Testis (tissue), 2 donors: ENCODE measurements at regions not wholly inside any gene's neighbourhood (a gene's known extent, or its start where the extent isn't known, plus 50 kb on each side); places are given as distances from the start of the nearest gene placed in this dataset.
"Not testable (repeated sequence)": the region's sequence is repeated elsewhere in the genome, so short reads cannot be mapped to it uniquely, and the experiment has no call there.

Experiments used
- DNase-seq: peaks from one replicate; pipeline ENCODE4 v3.0.0-alpha.2; 2019
- H3K27ac ChIP-seq, 2 donors: fragments of 200-600 bp; sonication (generic); one replicate each; pipeline ENCODE4 v1.5.1; 2019
- H3K27me3 ChIP-seq: fragments of 200-600 bp; sonication (generic); one replicate; pipeline ENCODE4 v1.5.1; 2019
- H3K36me3 ChIP-seq: fragments of 200-600 bp; sonication (generic); one replicate; pipeline ENCODE4 v1.5.1; 2017; ENCODE audit warnings: low read depth; ENCODE audit errors: missing control alignments
- H3K4me1 ChIP-seq: fragments of 200-600 bp; sonication (generic); one replicate; pipeline ENCODE4 v1.5.1; 2019
- H3K4me3 ChIP-seq, 2 donors: fragments of 200-600 bp; sonication (generic); one replicate each; pipeline ENCODE4 v1.5.1; 2017 to 2019
- H3K9me3 ChIP-seq: fragments of 200-600 bp; sonication (generic); one replicate; pipeline ENCODE4 v1.5.1; 2017
- CTCF ChIP-seq, 3 experiments: fragments of 450-650 bp in 2 of 3; fragments of 200-600 bp in 1 of 3; sonication (generic) in 1 of 3; IDR thresholded peaks; one replicate each; pipeline ENCODE4 v1.5.1; 2016 to 2019; ENCODE audit warnings: antibody characterized with exemption in 3 of 3, mild to moderate bottlenecking in 2 of 3, moderate library complexity in 1 of 3
- POLR2A ChIP-seq: fragments of 450-650 bp; IDR thresholded peaks from one replicate; pipeline ENCODE4 v1.6.1; 2017; ENCODE audit warnings: antibody characterized with exemption, mild to moderate bottlenecking, moderate library complexity
- WGBS, 2 donors: methylation state at CpG; one replicate each; pipeline ENCODE4 v1.1.5; 2018; 5-methylcytosine and 5-hydroxymethylcytosine counted together
- intact Hi-C: fragments of 100-400 bp; cut with DNase I; formaldehyde crosslinking; loops from one replicate; pipeline ENCODE4 v1.15.1; 2023; ENCODE audit warnings: low total_unique reads

- H3K27me3 ChIP-seq = not testable (repeated sequence)
- H3K4me3 ChIP-seq = peak overlapping the region; percentile 39 to 43
These were observed 167.5 kb upstream of the TP53TG3D start for GRCh38 chr16:32085438-32086141.

DNA sequence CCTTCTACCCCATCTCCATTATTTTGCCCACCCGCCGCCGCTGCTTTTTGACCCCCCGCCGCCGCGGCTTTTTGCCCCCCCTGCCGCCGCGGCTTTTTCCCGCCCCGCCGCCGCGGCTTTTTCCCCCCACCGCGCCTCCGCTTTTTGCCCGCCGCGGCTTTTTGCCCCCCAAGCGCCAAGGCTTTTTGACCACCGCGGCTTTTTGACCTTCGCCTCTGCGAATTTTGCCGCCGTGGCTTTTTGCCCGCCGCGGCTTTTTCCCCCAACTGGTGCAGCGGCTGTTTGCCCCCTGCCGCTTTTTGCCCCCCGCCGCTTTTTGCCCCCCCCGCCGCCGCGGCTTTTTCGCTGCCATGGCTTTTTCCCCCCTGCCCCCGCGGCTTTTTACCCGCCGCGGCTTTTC is 137.5 kb upstream of the TP53TG3D start:
- H3K27ac ChIP-seq, H3K27me3 ChIP-seq, H3K4me1 ChIP-seq, H3K36me3 ChIP-seq, H3K9me3 ChIP-seq, intact Hi-C loops: not testable (repeated sequence)
- peak overlapping the region; percentile 53 to 54 for H3K4me3 ChIP-seq
- WGBS, 2 donors = 14 to 15% methylated on average over 44 to 45 of the region's 45 CpGs
- DNase-seq = peak; percentile 11

More at GRCh38 chr16:32085438-32086141, 167.5 kb upstream of the TP53TG3D start:
- WGBS, 2 donors = 5 to 11% methylated on average over 46 to 58 of the region's 65 CpGs
- H3K4me1 ChIP-seq, H3K9me3 ChIP-seq, intact Hi-C loops, H3K36me3 ChIP-seq, DNase-seq: not testable (repeated sequence)
- H3K27ac ChIP-seq = peak overlapping the region; percentile 44 to 56

GRCh38 chr16:32116080-32116479 is 137.0 kb upstream of the TP53TG3D start:
- Histone ChIP-seq H3K36me3 (no peaks in the 10 kb centered on the region), H3K27me3 (no peaks in the 10 kb centered on the region), H3K27ac (peak overlapping the region in 1 of 2 donors; percentile 50), H3K9me3 (no peaks in the 10 kb centered on the region), H3K4me1 (no peaks in the 10 kb centered on the region), H3K4me3 (peak overlapping the region; percentile 53 to 54)
- DNase-seq = peak; percentile 10
- intact Hi-C loops = no loop called here
- TF ChIP-seq POLR2A (no peak), CTCF (IDR thresholded peaks at IDR 0.05) (no peak)
- 3 to 5% methylated on average over 37 to 47 of the region's 52 CpGs for WGBS, 2 donors

DNA sequence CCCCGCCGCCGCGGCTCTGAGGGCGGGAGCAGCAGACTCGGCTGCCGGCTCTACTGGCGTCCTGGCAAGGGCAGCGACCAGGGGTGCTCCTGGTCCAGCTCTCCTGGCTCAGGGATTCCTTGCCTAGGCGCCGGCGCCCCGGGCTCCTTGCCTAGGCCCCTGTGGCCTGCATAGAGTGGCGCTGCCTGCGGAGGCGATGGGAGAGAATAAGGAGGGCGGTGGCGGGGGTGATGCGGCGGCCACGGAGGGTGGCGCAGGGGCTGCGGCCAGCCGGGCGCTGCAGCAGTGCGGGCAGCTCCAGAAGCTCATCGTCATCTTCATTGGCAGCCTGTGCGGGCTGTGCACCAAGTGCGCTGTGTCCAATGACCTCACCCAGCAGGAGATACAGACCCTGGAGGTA is 136.6 kb upstream of the TP53TG3D start:
- intact Hi-C loops, DNase-seq, H3K9me3 ChIP-seq, H3K27me3 ChIP-seq, H3K4me1 ChIP-seq, H3K36me3 ChIP-seq, H3K27ac ChIP-seq: not testable (repeated sequence)
- WGBS, 2 donors = 28 to 35% methylated on average over 19 to 23 of the region's 29 CpGs
- H3K4me3 ChIP-seq = peak overlapping the region; percentile 53 to 54

DNA sequence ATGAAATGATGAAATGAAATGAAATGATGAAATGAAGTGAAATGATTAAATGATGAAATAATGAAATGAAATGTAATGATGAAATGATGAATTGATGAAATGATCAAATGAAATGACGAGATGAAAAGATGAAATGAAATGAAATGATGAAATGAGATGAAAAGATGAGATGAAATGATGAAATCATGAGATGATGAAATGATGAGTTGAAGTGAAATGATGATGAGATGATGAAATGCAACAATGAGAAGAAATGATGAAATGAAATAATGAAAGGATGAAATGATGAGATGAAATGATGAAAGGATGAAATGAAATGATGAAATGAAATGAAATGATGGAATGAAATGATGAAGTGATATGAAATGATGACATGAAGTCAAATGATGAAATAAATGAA is 132.7 kb upstream of the TP53TG3D start:
- H3K36me3 ChIP-seq, intact Hi-C loops, DNase-seq, H3K27me3 ChIP-seq, H3K9me3 ChIP-seq, H3K4me1 ChIP-seq, H3K4me3 ChIP-seq, H3K27ac ChIP-seq: not testable (repeated sequence)
- 58 to 63% methylated on average over 1 of the region's 1 CpG for WGBS, 2 donors

DNA sequence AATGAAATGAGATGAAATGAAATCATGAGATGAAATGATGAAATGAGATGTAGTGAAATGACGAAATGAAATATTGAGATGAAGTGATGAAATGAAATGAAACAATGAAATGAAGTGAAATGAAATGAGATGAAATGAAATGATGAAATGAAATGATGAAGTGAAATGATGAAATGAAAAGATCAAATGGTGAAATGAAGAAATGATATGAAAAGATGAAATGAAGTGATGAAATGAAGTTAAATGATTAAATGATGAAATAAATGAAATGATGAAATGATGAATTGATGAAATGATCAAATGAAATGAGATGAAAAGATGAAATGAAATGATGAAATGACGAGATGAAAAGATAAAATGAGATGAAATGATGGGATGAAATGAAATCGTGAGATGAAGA is 132.3 kb upstream of the TP53TG3D start:
- WGBS, 2 donors = 72 to 78% methylated on average over 3 of the region's 3 CpGs
- H3K36me3 ChIP-seq, H3K27me3 ChIP-seq, H3K27ac ChIP-seq, intact Hi-C loops, H3K4me1 ChIP-seq, H3K4me3 ChIP-seq, DNase-seq, H3K9me3 ChIP-seq: not testable (repeated sequence)

DNA sequence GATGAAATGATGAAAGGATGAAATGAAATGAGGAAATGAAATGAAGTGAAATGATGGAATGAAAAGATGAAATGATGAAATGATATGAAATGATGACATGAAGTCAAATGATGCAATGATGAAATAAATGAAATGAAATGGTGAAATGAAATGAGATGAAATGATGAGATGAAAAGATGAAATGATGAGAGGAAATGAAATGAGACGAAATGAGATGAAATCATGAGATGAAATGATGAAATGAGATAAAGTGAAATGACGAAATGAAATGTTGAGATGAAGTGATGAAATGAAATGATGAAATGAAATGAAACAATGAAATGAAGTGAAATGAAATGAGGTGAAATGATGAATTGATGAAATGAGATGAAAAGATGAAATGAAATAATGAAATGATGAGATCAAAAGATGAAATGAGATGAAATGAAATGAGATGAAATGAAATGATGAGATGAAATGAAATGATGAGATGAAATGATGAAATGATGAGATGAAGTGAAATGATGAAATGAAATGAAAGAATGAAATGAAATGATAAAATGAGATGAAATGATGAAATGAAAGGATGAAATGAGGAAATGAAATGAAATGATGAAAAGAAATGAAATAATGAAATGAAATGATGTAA is 131.7 kb upstream of the TP53TG3D start:
- H3K27me3 ChIP-seq, H3K4me1 ChIP-seq, H3K36me3 ChIP-seq, intact Hi-C loops, DNase-seq, H3K4me3 ChIP-seq, H3K27ac ChIP-seq, H3K9me3 ChIP-seq: not testable (repeated sequence)
- 65 to 77% methylated on average over 2 of the region's 2 CpGs for WGBS, 2 donors

DNA sequence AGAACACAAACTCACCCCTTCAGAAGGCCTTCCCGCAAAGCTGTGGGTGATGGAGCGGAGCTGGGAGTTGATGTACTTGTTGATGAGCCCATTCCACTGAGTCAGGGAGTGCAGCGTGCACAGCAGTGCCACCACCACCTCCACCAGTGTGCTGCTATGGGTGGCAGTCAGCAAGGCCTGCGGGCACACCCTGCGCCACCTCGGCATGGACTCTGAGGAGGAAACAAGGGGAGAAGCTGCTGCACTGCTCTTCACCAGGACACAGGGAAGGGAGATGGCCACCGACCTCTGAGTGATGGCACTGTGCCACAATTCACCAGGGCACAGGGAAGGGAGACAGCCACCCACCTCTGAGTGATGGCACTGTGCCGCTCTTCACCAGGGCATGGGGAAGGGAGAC is 100.7 kb upstream of the TP53TG3D start:
- H3K27me3 ChIP-seq, H3K4me1 ChIP-seq, intact Hi-C loops, H3K27ac ChIP-seq, DNase-seq, H3K9me3 ChIP-seq, H3K4me3 ChIP-seq, H3K36me3 ChIP-seq: not testable (repeated sequence)
- no CpG with 5 or more reads among the region's 8 CpGs for WGBS, 2 donors

- H3K4me3 ChIP-seq, intact Hi-C loops: not testable (repeated sequence)
These were observed 65.0 kb upstream of the TP53TG3D start for GRCh38 chr16:32187918-32188669.

GRCh38 chr16:32202585-32202984 is 50.5 kb upstream of the TP53TG3D start:
- H3K4me1 ChIP-seq, H3K27ac ChIP-seq, H3K4me3 ChIP-seq, H3K9me3 ChIP-seq, H3K36me3 ChIP-seq, DNase-seq, intact Hi-C loops, H3K27me3 ChIP-seq: not testable (repeated sequence)
- WGBS, 2 donors = 34 to 54% methylated on average over 3 to 6 of the region's 36 CpGs

More at GRCh38 chr16:32187918-32188669, 65.0 kb upstream of the TP53TG3D start:
- not testable (repeated sequence) for H3K27me3 ChIP-seq, H3K4me1 ChIP-seq, DNase-seq, H3K27ac ChIP-seq, H3K36me3 ChIP-seq, H3K9me3 ChIP-seq
- WGBS, 2 donors = no CpG with 5 or more reads among the region's 61 CpGs
